Neural progenitor cell (in vitro differentiated cells): ENCODE measurements at regions not wholly inside any gene's neighbourhood (a gene's known extent, or its start where the extent isn't known, plus 50 kb on each side); places are given as distances from the start of the nearest gene placed in this dataset.

Experiments used
- CTCF ChIP-seq: fragments of 200-600 bp; sonication (generic); IDR thresholded peaks from 2 replicates; pipeline ENCODE4 v1.5.1; 2017; ENCODE audit warnings: antibody characterized with exemption, mild to moderate bottlenecking
- EZH2phosphoT487 ChIP-seq: fragments of 200-600 bp; sonication (generic); IDR thresholded peaks from 2 replicates; pipeline ENCODE4 v1.6.1; 2017; ENCODE audit warnings: antibody characterized with exemption

- no peak for TF ChIP-seq CTCF
- TF ChIP-seq EZH2phosphoT487, result no peak
Observed at GRCh38 chr6:158256746-158257424, 55.4 kb upstream of the TULP4 start.
